SK-N-SH treated with all-trans-retinoic acid at 6 μM for 48 hours (cell line): ENCODE measurements at regions not wholly inside any gene's neighbourhood (a gene's known extent, or its start where the extent isn't known, plus 50 kb on each side); places are given as distances from the start of the nearest gene placed in this dataset.

Experiments used
- ATAC-seq: fragments of 200-7000 bp; cut with Tn5 transposase; 3 replicates; pipeline ENCODE4 v1.9.1; 2020; ENCODE audit warnings: mild to moderate bottlenecking, moderate library complexity
- ARNTL ChIP-seq: fragments of 450-650 bp; formaldehyde crosslinking; IDR thresholded peaks from 2 replicates; pipeline ENCODE4 v1.5.0; 2020; ENCODE audit warnings: low read depth, mild to moderate bottlenecking, moderate library complexity, borderline replicate concordance
- BACH2 ChIP-seq: fragments of 250-450 bp; sonication (Bioruptor Pico); IDR thresholded peaks from 2 replicates; pipeline ENCODE4 v1.9.0; 2021; ENCODE audit warnings: mild to moderate bottlenecking, borderline replicate concordance
- CSDC2 ChIP-seq: fragments of 250-450 bp; sonication (Bioruptor Pico); IDR thresholded peaks from 2 replicates; pipeline ENCODE4 v1.5.0; 2020; ENCODE audit warnings: mild to moderate bottlenecking, moderate library complexity
- ESRRG ChIP-seq: fragments of 250-450 bp; sonication (Bioruptor Pico); IDR thresholded peaks from 2 replicates; pipeline ENCODE4 v1.6.1; 2021; ENCODE audit warnings: mild to moderate bottlenecking
- GLIS3 ChIP-seq: fragments of 250-450 bp; sonication (Bioruptor Pico); IDR thresholded peaks from 2 replicates; pipeline ENCODE4 v1.5.0; 2020; ENCODE audit warnings: mild to moderate bottlenecking, moderate library complexity
- ISL1 ChIP-seq: fragments of 250-450 bp; sonication (Bioruptor Pico); IDR thresholded peaks from 2 replicates; pipeline ENCODE4 v2.1.2; 2022; ENCODE audit warnings: mild to moderate bottlenecking, moderate library complexity
- OSR1 ChIP-seq: fragments of 250-450 bp; sonication (Bioruptor Pico); IDR thresholded peaks from 2 replicates; pipeline ENCODE4 v1.8.0; 2022; ENCODE audit warnings: moderate library complexity, mild to moderate bottlenecking, inconsistent platforms
- RARB ChIP-seq: fragments of 250-450 bp; sonication (Bioruptor Pico); IDR thresholded peaks from 2 replicates; pipeline ENCODE4 v1.8.0; 2021; ENCODE audit warnings: mild to moderate bottlenecking, moderate library complexity
- SNAI2 ChIP-seq: fragments of 250-450 bp; sonication (Bioruptor Pico); IDR thresholded peaks from 2 replicates; pipeline ENCODE4 v1.5.0; 2020; ENCODE audit warnings: mild to moderate bottlenecking, moderate library complexity
- TCF4 ChIP-seq: fragments of 250-450 bp; sonication (Bioruptor Pico); IDR thresholded peaks from 2 replicates; pipeline ENCODE4 v1.8.0; 2021; ENCODE audit warnings: mild to moderate bottlenecking, moderate library complexity, borderline replicate concordance
- TOX ChIP-seq: fragments of 250-450 bp; sonication (Bioruptor Pico); IDR thresholded peaks from 2 replicates; pipeline ENCODE4 v1.8.0; 2021; ENCODE audit warnings: mild to moderate bottlenecking, moderate library complexity, borderline replicate concordance
- ZC3H10 ChIP-seq: fragments of 250-450 bp; sonication (Bioruptor Pico); IDR thresholded peaks from 2 replicates; pipeline ENCODE4 v1.5.1; 2021; ENCODE audit warnings: mild to moderate bottlenecking, moderate library complexity
- ZFP3 ChIP-seq: fragments of 250-450 bp; sonication (Bioruptor Pico); IDR thresholded peaks from 2 replicates; pipeline ENCODE4 v1.5.0; 2020; ENCODE audit warnings: mild to moderate bottlenecking, moderate library complexity
- ZFP30 ChIP-seq: fragments of 450-650 bp; formaldehyde crosslinking; IDR thresholded peaks from 2 replicates; pipeline ENCODE4 v1.5.0; 2022; ENCODE audit warnings: mild to moderate bottlenecking, moderate library complexity
- ZNF565 ChIP-seq: fragments of 450-650 bp; formaldehyde crosslinking; conservative IDR thresholded peaks from 2 replicates; pipeline ENCODE4 v1.5.0; 2020; ENCODE audit warnings: low read depth, mild to moderate bottlenecking, moderate library complexity
- ZNF70 ChIP-seq: fragments of 450-650 bp; formaldehyde crosslinking; IDR thresholded peaks from 2 replicates; pipeline ENCODE4 v1.5.0; 2020; ENCODE audit warnings: mild to moderate bottlenecking, moderate library complexity
- ZNF8 ChIP-seq: fragments of 450-650 bp; formaldehyde crosslinking; IDR thresholded peaks from 2 replicates; pipeline ENCODE4 v1.5.0; 2020; ENCODE audit warnings: mild to moderate bottlenecking, moderate library complexity
- TF ChIP-seq, protein P1 (sequence below): fragments of 250-450 bp; sonication (Bioruptor Pico); IDR thresholded peaks from 2 replicates; pipeline ENCODE4 v1.8.0; 2021; ENCODE audit warnings: low read depth, mild to moderate bottlenecking, moderate library complexity, borderline replicate concordance
- TF ChIP-seq, protein P2 (sequence below): fragments of 250-450 bp; sonication (Bioruptor Pico); IDR thresholded peaks from 2 replicates; pipeline ENCODE4 v1.5.0; 2020; ENCODE audit warnings: mild to moderate bottlenecking, moderate library complexity
- TF ChIP-seq, protein P3 (sequence below): fragments of 250-450 bp; sonication (Bioruptor Pico); IDR thresholded peaks from 2 replicates; pipeline ENCODE4 v1.5.1; 2021; ENCODE audit warnings: mild to moderate bottlenecking, moderate library complexity

DNA sequence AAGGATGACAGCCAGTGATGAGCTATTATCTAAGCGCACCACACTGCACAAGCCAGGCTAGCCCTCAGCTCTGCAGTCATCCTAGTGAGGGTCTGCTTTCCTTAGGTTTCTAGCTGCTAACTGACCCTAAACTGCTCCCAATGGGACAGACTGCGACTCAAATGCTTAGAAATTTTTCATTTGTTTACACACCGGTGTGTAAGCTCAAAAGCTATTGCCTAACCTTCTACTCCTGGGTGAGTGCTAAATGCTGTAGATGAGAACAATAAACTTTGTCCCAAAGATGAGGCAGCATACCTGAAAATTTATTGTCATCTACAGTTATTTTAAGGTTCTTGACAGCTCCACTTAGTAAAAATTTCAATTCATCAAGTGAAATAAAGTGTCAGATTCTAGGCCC lies 311.4 kb downstream of the TMEM167A start:
- TF ChIP-seq CSDC2 (no peak), ZFP30 (CRISPR knock-in tag) (no peak)
- TF ChIP-seq, protein P1, sequence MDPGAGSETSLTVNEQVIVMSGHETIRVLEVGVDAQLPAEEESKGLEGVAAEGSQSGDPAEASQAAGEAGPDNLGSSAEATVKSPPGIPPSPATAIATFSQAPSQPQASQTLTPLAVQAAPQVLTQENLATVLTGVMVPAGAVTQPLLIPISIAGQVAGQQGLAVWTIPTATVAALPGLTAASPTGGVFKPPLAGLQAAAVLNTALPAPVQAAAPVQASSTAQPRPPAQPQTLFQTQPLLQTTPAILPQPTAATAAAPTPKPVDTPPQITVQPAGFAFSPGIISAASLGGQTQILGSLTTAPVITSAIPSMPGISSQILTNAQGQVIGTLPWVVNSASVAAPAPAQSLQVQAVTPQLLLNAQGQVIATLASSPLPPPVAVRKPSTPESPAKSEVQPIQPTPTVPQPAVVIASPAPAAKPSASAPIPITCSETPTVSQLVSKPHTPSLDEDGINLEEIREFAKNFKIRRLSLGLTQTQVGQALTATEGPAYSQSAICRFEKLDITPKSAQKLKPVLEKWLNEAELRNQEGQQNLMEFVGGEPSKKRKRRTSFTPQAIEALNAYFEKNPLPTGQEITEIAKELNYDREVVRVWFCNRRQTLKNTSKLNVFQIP (CRISPR knock-in tag): no peak
- no peak for ATAC-seq

DNA sequence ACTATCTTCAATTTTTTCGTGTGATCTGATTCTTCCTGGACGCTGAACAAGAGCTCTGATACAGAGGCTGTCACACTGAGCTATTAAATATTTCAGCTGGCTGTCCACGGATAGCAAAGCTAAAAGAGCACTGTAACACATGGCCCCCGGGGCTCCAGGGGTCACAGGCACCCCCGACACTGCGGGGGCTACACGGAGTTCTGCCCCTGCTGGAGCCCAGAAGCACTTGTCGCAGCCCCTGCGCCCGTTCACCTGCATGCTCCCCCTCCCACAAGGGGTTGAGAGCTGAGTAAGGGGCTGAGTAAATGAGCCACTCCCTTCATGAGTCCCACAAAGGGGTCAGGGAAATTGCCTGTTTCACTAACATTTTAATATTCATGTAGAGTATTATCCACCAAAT lies 316.3 kb downstream of the TMEM167A start:
- ATAC-seq: no peak
- TF ChIP-seq TCF4 (CRISPR knock-in tag) (no peak), ZNF70 (no peak), BACH2 (CRISPR knock-in tag) (no peak), ZNF8 (CRISPR knock-in tag) (no peak)
- TF ChIP-seq, protein P1 (CRISPR knock-in tag): no peak
- TF ChIP-seq, protein P2, sequence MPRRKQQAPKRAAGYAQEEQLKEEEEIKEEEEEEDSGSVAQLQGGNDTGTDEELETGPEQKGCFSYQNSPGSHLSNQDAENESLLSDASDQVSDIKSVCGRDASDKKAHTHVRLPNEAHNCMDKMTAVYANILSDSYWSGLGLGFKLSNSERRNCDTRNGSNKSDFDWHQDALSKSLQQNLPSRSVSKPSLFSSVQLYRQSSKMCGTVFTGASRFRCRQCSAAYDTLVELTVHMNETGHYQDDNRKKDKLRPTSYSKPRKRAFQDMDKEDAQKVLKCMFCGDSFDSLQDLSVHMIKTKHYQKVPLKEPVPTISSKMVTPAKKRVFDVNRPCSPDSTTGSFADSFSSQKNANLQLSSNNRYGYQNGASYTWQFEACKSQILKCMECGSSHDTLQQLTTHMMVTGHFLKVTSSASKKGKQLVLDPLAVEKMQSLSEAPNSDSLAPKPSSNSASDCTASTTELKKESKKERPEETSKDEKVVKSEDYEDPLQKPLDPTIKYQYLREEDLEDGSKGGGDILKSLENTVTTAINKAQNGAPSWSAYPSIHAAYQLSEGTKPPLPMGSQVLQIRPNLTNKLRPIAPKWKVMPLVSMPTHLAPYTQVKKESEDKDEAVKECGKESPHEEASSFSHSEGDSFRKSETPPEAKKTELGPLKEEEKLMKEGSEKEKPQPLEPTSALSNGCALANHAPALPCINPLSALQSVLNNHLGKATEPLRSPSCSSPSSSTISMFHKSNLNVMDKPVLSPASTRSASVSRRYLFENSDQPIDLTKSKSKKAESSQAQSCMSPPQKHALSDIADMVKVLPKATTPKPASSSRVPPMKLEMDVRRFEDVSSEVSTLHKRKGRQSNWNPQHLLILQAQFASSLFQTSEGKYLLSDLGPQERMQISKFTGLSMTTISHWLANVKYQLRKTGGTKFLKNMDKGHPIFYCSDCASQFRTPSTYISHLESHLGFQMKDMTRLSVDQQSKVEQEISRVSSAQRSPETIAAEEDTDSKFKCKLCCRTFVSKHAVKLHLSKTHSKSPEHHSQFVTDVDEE (CRISPR knock-in tag): no peak
- TF ChIP-seq, protein P3, sequence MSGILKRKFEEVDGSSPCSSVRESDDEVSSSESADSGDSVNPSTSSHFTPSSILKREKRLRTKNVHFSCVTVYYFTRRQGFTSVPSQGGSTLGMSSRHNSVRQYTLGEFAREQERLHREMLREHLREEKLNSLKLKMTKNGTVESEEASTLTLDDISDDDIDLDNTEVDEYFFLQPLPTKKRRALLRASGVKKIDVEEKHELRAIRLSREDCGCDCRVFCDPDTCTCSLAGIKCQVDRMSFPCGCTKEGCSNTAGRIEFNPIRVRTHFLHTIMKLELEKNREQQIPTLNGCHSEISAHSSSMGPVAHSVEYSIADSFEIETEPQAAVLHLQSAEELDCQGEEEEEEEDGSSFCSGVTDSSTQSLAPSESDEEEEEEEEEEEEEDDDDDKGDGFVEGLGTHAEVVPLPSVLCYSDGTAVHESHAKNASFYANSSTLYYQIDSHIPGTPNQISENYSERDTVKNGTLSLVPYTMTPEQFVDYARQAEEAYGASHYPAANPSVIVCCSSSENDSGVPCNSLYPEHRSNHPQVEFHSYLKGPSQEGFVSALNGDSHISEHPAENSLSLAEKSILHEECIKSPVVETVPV (CRISPR knock-in tag): no peak
- TF ChIP-seq, all 23 proteins: peak for 0

DNA sequence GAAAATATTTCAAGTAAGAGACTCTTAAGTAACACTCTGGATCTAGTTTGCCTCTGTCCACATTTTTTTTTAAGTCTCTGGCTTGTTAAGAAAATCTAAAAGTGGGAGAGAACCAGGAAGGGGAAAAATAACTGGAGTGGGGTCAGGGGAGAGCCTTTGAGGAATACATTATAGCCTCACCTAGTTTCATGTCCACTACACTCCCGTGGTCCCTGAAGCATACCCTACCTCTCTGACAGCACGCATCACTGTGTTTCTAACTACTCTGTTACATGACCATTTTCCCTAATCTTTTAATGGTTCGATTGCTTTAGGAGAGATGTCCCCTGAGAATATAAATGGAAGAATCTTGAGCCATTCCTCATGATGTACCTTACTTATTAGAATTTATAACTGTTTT lies 318.3 kb downstream of the TMEM167A start:
- TF ChIP-seq ZNF70: no peak
- TF ChIP-seq ZFP3 (CRISPR knock-in tag): no peak
- no peak for TF ChIP-seq TCF4 (CRISPR knock-in tag)
- TF ChIP-seq, protein P1 (CRISPR knock-in tag): no peak
- ATAC-seq: no peak

DNA sequence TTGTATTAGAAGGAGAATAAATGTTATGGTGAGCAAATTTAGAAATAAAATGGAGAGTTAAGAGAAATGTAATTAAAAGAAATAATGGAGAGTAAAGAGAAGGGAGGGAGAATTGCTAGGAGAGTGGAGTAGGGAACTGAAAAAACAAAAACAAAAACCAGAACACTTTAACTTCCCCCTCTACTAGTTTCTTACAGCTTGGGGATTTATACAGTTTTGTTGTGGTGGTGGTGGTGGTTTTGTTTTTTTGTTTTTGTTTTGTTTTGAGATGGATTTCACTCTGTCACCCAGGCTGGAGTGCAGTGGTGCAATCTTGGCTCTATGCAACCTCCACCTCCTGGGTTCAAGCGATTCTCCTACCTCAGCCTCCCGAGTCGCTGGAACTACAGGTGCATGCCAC lies 322.4 kb downstream of the TMEM167A start:
- TF ChIP-seq ZNF70 (no peak), OSR1 (no peak), ZC3H10 (CRISPR knock-in tag) (no peak), SNAI2 (CRISPR knock-in tag) (no peak), ESRRG (CRISPR knock-in tag) (no peak), ZFP30 (CRISPR knock-in tag) (no peak), BACH2 (CRISPR knock-in tag) (no peak), GLIS3 (no peak), RARB (CRISPR knock-in tag) (no peak), TOX (no peak), ZNF565 (CRISPR knock-in tag) (no peak), ISL1 (CRISPR knock-in tag) (no peak), ARNTL (no peak)
- TF ChIP-seq, protein P3 (CRISPR knock-in tag): no peak
- ATAC-seq: no peak
